H1 (cell line): ENCODE measurements at regions not wholly inside any gene's neighbourhood (a gene's known extent, or its start where the extent isn't known, plus 50 kb on each side); places are given as distances from the start of the nearest gene placed in this dataset.

Source experiments
- EZH2 ChIP-seq: fragments of 200-600 bp; sonication (generic); IDR thresholded peaks from 2 replicates; pipeline ENCODE4 v1.7.1; 2012; ENCODE audit warnings: low read depth, mild to moderate bottlenecking, moderate library complexity, low read length, inconsistent platforms; ENCODE audit not compliant: severe bottlenecking
- NANOG ChIP-seq: IDR thresholded peaks from 2 replicates; pipeline ENCODE4 v1.6.1; 2011; ENCODE audit warnings: low read length, low read depth, mild to moderate bottlenecking, inconsistent platforms; ENCODE audit not compliant: insufficient read depth, poor library complexity, severe bottlenecking
- POLR2A ChIP-seq, 2 experiments: IDR thresholded peaks; 1 replicate in 1 of 2; 2 replicates in 1 of 2; pipeline ENCODE4 v1.6.1; 2011; ENCODE audit warnings: low read depth in 2 of 2, low read length in 2 of 2, mild to moderate bottlenecking in 2 of 2; ENCODE audit errors: control extremely low read depth in 1 of 2
- TF ChIP-seq, protein P1 (sequence below), 3 experiments: IDR thresholded peaks; 1 replicate in 2 of 3; 2 replicates in 1 of 3; pipeline versions ENCODE4 v1.5.1 to v1.6.1; 2011; ENCODE audit warnings: low read length in 3 of 3, mild to moderate bottlenecking in 3 of 3, inconsistent platforms in 2 of 3, low read depth in 1 of 3, moderate library complexity in 1 of 3; ENCODE audit not compliant: insufficient read depth in 1 of 3; ENCODE audit errors: control extremely low read depth in 1 of 3
- TF ChIP-seq, protein P2 (sequence below): IDR thresholded peaks from 2 replicates; pipeline ENCODE4 v1.6.1; 2012; ENCODE audit warnings: inconsistent platforms

DNA sequence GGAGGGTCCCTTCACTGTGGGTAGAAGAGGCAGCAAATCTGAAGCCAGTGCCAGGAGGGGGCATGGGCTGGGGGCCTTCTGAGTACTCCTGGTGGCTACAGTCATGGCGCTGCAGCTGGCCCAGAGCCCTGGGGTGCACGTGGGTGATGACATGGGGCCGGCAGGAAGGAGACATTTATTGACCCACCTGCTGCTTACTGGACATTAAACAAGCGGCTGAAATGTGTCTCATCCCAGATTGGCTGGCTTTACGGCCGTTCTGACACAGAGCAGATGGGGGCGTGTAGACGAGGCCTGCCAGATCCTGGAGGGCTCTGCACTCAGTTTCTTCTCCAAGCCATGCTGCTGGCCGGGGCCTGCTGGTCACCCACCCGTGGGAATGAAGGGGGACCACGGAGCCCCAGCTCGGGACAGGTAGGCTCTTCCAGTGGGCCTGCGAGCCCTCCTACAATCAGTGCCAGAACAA, 906.9 kb downstream of the BRD1 start:
- TF ChIP-seq NANOG (no peak), EZH2 (no peak), POLR2A (IDR thresholded peaks at IDR 0.05; ENCODE audit: control extremely low read depth in 1 of 2, low read depth in 2 of 2, low read length in 2 of 2) (no peak)
- TF ChIP-seq, protein P1, sequence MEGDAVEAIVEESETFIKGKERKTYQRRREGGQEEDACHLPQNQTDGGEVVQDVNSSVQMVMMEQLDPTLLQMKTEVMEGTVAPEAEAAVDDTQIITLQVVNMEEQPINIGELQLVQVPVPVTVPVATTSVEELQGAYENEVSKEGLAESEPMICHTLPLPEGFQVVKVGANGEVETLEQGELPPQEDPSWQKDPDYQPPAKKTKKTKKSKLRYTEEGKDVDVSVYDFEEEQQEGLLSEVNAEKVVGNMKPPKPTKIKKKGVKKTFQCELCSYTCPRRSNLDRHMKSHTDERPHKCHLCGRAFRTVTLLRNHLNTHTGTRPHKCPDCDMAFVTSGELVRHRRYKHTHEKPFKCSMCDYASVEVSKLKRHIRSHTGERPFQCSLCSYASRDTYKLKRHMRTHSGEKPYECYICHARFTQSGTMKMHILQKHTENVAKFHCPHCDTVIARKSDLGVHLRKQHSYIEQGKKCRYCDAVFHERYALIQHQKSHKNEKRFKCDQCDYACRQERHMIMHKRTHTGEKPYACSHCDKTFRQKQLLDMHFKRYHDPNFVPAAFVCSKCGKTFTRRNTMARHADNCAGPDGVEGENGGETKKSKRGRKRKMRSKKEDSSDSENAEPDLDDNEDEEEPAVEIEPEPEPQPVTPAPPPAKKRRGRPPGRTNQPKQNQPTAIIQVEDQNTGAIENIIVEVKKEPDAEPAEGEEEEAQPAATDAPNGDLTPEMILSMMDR (IDR thresholded peaks at IDR 0.05; ENCODE audit: control extremely low read depth in 1 of 3, insufficient read depth in 1 of 3, low read depth in 1 of 3, low read length in 3 of 3), result no peak
- TF ChIP-seq, protein P2, sequence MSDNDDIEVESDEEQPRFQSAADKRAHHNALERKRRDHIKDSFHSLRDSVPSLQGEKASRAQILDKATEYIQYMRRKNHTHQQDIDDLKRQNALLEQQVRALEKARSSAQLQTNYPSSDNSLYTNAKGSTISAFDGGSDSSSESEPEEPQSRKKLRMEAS, result no peak
